ENCODE measurements at regions not wholly inside any gene's neighbourhood (a gene's known extent, or its start where the extent isn't known, plus 50 kb on each side); places are given as distances from the start of the nearest gene placed in this dataset.

DNA sequence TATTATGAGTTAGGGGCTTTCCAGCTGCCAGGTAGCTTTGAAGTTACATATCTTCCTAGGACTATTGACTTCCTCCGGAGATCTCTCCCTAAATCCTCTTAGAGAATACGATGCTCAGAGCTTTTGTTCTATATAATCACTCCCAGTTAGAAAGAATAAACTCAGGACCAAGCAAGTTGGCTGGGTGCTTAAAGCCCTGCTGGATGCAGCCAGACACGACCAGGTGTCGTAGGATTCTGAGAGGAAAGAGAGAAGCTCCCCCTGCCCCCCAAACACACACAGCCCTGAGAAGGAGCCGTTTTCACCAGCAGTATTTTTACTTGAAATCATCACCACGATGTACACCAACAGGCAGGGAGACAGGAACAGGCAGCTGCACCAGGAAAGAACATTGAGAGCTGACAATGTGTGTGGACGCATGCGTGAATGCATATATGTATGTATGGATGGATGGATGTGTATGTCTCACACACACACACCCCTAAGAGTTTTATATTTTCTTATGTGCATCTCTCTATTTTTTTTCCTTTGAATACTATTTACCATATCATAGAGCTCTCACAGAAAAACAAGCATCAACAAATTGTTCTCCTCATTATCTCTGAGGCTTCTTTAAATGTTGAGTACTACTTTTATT, 382.6 kb downstream of the EPHA4 start:
- TF ChIP-seq, protein P1, sequence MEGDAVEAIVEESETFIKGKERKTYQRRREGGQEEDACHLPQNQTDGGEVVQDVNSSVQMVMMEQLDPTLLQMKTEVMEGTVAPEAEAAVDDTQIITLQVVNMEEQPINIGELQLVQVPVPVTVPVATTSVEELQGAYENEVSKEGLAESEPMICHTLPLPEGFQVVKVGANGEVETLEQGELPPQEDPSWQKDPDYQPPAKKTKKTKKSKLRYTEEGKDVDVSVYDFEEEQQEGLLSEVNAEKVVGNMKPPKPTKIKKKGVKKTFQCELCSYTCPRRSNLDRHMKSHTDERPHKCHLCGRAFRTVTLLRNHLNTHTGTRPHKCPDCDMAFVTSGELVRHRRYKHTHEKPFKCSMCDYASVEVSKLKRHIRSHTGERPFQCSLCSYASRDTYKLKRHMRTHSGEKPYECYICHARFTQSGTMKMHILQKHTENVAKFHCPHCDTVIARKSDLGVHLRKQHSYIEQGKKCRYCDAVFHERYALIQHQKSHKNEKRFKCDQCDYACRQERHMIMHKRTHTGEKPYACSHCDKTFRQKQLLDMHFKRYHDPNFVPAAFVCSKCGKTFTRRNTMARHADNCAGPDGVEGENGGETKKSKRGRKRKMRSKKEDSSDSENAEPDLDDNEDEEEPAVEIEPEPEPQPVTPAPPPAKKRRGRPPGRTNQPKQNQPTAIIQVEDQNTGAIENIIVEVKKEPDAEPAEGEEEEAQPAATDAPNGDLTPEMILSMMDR (IDR thresholded peaks at IDR 0.05), result no peak
- TF ChIP-seq EP300 (IDR thresholded peaks at IDR 0.05), result no peak
